GM21367 (cell line): ENCODE measurements at regions not wholly inside any gene's neighbourhood (a gene's known extent, or its start where the extent isn't known, plus 50 kb on each side); places are given as distances from the start of the nearest gene placed in this dataset.
"Not testable (repeated sequence)": the region's sequence is repeated elsewhere in the genome, so short reads cannot be mapped to it uniquely, and the experiment has no call there.

Experiments
- ATAC-seq: cut with Tn5 transposase; IDR thresholded peaks from one replicate; pipeline ENCODE4 v1.9.1; 2021; ENCODE audit not compliant: unreplicated experiment

DNA sequence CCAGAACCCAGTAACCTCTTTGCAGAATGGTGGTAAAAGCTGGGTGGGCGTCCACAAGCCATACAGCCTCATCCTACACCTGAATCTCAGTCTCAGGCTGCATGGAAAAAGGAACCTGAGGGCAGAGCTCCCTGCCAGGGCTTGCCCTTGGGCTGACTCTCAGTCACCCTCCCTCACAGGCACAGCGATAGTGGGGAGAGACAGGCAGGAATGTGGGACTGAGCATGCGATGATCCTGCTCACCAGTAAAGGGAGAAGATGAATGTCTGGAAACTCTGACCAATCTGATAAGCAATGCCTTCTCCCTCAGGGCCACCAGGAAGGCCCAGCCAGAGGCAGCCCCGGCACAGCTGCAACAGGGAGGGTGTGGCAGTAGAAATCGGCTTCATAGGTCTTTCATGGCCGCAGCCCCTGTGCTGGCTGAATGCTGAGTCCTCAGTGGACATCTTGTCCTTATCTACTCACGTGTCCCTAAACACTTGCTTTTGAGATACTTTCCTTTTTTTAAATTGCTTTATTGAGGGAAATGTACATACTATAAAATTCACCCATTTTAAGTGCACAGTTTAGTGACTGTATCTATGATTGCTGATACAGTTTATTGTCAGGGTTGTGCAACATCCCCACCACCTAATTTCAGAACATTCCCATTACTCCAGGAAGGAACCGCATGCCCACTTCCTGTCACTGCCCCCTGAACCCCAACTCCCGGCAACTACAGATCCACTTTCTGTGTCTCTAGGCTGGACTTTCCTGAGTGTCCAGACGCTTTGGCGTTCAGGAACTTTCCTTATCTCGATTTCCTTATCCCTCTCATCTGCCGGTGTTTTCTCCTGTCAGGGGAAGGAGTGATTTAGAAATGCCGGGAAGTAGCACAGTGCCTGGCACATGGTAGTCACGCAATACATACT is 258.1 kb downstream of the PCNX1 start:
- no peak for ATAC-seq

DNA sequence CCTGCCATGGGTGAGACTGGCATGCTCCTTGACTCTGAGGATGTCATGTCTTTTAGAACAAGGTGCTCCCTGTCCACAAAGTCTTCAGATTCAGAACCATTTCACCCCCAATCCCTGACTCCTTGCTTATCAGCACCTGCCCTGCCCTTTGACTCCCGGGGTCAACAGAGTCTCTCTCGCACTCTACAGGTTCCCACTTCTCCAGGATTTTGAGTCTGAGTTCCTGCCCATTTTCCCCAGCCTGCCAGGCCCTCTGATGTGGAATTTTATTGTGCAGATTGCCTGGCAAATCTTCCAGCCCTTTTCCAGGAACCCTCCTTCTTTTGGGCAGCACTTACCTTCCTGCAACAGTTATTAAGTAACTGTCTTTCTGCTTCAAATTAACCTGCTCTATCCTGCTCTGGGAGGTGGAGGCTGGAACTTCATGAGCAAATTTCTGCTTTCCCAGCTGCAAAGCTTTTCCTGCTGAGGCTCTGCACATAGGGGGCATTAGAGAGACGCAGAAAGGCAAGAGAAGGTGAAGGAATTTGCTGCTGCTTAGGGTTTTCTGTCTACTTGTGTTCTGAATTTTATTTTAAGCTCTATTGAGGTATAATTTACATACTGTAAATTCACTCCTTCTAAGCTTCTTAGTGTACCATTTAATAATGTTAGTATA is 259.1 kb downstream of the PCNX1 start:
- ATAC-seq: no peak

DNA sequence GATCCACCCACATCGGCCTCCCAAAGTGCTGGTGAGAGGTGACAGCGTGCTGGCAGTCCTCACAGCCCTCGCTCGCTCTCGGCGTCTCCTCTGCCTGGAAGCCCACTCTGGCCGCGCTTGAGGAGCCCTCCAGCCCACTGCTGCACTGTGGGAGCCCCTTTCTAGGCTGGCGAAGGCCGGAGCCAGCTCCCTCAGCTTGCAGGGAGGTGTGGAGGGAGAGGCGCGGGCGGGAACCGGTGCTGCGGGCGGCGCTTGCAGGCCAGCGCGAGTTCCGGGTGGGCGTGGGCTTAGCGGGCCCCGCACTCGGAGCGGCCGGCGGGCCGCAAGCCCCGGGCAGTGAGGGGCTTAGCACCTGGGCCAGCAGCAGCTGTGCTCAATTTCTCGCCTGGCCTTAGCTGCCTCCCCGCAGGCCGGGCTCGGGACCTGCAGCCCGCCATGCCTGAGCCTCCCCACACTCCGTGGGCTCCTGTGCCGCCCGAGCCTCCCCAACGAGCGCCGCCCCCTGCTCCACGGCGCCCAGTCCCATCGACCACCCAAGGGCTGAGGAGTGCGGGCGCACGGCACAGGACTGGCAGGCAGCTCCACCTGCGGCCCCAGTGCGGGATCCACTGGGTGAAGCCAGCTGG is 260.2 kb downstream of the PCNX1 start:
- not testable (repeated sequence) for ATAC-seq

DNA sequence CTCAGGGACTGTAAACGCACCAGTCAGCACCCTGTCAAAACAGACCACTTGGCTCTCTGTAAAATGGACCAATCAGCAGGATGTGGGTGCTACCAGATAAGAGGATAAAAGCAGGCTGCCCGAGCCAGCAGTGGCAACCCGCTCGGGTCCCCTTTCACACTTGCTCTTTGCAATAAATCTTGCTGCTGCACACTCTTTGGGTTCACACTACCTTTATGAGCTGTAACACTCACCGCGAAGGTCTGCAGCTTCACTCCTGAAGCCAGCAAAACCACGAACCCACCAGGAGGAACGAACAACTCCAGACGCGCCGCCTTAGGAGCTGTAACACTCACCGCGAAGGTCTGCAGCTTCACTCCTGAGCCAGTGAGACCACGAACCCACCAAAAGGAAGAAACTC is 260.9 kb downstream of the PCNX1 start:
- ATAC-seq: not testable (repeated sequence)

DNA sequence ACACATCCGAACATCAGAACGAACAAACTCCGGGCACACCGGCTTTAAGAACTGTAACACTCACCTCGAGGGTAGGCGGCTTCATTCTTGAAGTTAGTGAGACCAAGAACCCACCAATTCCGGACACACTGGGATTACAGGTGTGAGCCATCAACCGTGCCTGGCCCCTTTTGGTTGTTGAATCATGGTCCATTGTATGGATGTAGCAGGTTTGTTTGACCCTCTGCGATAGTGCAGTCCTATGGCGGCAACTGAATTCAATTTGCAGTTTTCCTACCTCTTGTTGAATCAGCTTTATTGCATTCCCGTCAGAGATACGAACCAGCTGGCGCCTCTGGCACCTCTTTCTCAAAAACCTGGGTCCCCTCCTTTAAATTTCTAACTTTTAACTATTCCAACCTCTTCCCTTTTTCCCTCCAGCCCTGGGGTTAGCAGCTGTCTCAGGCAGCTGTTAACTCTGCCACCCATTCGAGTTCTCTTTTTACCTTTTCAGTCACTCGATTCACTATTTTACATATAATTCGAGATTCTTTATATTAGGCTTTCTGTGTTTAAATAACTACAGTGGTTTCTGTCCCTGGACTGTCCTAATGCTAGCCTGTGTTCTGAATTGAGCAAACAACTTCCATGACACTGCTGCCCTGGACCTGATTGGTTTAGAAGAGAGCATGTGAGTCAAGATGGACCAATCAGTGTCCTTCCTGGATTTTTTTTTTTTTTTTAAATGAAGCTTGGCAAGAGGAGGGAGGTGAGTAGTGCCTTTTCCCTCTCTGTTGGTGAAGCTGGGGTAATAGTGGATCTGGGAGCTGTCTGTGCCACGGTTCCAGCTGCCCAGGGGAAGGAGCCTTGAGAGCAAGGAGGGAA is 261.5 kb downstream of the PCNX1 start:
- ATAC-seq: no peak

DNA sequence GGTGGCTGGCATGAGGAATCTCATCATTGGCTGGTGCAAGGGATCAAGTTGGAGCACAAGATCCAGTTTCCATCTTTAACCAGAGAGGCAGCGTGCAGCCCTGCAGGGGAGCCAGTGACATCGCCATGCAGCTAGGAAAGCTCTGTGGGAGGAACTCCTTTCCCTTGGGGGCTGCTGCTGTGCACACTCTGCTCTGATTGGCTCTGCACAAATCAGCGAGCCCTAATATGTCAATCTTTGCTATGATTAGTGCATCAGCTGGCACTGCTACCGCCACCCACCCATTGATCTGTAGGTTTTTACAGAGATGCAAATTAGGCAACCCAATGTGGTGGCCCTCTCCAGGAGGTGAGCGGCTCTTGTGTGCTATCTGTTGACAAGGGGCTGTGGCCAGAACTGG is 262.6 kb downstream of the PCNX1 start:
- no peak for ATAC-seq

DNA sequence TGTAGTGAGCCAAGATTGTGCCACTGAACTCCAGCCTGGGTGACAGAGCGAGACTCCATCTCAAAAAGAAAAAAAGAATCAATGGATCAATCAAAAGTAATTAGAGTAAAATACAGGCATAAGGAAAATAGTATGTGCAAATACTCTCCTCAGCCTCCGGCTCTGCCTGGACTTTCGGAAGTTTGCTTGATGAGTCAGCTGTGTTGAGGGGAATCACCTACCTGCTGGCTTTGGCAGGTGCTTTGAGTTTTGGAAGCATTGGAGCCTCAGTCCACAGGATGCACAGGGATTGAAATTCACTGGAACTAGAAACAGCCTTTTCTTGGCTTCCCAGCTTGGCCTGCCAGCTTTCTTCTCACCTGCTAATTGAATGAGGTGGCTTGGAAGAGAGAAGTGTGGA is 268.2 kb downstream of the PCNX1 start:
- no peak for ATAC-seq

DNA sequence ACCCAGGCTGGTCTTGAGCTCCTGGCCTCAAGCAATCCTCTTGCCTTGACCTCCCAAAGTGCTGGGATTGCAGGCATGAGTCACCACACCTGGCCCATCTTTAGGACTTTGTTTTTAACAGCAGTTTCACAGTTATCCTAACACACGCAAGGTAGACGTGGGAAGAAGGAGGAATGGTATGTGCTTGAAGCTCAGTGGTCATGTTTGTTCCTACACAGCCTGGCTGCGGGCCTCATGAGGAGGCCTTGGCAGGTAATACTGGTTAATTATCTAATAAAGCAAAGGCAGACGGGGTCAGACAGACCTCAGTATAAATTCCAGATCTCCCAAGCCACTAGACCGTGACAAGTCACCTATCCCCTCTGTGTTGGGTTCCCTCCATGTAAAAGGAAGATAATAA is 271.8 kb downstream of the PCNX1 start:
- no peak for ATAC-seq

DNA sequence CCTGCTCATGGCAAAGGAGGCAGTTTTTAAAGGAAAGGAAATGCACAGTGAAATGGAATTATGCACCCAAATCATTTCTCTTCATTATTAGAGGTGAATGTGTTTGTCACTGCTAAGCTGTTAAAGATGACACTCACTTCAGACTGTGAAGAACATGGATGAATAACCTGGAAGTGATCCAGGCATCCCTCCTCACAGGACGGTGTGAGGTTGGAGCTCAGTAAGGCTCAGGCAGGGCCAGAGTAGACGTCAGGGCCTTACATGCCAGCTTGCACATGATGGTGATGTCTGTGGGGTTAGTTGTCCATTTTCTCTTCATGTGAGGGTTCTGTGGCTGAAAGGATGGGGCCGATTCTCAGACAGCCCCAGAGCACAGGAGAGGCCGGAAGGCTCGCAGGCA is 273.1 kb downstream of the PCNX1 start:
- ATAC-seq: no peak

DNA sequence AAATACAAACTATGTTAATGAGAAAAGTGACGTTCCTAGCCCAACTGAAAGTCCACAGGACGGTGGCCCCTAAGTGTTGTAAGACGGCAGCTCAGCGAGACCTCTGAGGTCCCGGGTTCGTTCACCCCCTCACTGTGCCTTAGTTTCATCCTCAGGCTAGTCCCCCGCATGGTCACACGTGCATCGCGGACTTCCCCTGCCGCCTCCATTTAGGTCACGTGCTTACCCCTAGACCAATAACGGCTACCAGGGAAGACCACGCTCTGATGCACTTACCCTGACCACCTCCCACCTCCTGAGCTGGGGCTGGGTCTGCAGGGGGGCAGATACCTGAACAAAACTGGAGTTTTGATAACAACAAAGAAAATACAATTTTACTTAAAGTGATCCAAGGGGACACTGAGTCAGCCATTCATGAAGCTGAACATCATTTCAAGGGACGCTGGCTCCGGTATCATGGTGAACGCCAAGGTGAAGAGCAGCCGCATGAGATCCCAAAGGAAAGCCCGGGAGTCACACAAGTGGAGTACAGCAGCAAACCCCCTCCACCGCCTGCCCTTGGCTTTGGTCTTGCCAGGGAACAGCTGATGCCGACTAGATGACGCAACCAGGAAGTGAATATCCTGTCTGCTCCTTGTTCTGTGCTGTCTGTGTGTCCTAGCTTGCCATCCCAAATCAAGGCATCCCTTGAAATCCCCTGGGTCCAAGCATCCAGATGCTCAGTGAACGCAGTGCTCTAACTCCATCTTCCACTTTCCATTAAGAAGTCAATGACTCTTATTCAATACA is 274.1 kb downstream of the PCNX1 start:
- no peak for ATAC-seq

DNA sequence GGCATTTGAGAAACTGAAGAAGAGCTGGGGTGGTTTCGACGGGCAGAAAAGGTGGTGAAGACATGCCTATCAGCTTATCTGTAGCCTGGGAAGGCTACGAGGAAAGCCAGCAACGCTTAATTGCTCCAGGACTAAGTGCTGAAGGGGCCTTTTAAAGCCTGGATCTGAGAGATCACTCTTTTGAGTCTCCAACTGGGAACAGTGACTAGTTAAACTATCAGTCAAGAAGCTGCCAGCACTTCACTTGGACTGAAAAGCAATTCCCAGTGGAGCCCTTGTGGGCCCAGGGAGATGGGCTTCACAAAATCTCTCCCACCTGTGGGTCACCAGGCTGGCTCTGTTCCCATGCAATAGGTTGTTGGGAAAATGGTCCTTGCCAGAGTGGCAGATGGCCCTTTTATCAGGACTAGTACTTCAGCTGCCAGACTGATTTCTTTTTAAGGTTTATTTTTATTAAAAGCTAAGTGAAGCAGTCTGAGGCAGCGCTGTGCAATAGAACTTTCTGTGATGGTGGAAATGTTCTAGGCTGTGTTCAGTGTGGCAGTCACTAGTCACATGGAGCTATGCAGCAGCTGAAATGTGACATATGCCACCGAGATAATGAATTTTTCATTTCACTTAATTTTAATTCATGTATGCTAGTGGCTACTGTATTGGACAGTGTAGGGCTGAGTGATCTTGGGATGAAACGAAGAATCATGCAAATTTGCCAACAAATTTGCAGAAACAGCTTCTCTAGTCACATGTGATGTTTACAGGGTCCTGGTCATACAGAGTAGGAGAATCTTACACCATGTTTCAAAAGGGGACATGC is 276.8 kb downstream of the PCNX1 start:
- ATAC-seq: no peak

DNA sequence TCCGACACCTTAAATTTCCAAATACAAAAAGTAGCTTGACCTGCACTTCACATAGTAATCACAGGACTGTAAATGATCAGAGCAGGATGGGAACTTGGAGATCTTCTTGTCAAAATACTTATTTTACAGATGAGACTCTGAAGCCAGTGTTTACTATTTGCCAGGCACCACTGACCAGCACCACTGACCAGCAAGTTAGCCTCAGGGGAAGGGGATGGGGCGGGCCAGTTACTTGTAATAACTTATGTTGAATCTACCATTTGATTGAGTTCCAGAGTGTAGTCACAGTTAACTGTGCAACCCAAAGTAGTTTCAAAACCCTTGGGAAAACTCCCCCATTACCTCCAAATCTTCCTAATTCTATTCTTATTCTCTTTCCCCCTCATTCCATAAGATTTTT is 278.4 kb downstream of the PCNX1 start:
- ATAC-seq: no peak

DNA sequence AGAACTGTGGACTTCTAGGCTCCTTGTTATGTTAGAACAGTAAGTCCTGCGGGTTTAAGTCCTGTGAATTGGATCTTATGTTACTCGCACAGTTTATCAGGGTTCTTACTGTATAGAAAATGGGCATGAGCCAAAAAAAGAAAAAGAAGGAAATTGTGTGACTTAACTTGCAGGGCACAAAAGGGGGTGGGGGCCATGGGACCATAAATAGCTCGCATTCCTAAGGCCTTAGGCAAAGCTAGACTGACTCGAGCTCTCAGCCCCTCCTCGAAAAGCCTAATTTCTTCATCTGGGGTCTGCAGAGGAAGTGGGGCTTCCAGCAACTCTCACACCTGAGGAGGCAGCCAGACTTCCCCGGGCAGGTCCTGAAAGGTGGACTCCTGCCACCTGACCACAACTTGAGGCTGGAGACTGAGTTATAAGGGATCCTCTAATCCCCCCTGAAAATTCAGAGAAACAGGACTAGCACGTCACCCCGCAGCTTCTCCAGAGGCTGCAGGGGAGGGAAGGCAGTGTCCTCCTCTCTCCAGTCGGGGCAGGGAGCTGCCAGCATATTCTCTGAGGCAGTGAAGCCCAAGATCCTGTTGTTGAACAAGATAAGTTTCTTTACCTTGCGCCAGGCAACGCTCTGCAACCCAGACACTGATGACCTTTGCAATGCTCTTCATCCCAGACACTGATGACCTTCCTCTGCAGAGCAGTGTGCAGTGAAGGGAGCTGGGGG is 280.5 kb downstream of the PCNX1 start:
- no peak for ATAC-seq

DNA sequence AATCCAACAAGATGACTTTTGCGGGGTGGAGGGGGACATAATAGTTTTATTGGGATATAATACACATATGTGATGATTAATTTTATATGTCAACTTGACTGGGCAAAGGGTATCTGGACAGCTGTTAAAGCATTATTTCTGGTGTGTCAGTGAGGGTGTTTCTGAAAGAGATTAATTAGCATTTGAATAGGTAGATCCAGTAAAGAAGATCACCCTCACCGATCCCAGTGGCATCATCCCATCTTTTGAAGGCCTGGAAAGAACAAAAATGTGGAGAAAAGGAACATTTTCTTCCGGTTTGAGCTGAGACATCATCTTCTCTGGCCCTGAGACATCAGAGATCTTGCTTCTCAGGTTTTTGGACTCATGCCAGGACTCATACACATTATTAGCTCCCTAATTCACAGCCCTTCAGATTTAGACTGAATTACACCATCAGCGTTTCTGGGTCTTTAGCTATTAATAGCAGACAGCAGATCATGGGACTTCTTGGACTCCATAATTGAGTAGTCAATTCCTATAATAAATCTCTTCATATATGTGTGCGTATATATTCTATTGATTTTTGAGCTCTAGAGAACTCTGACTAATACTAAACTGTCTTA is 283.6 kb downstream of the PCNX1 start:
- ATAC-seq: no peak

DNA sequence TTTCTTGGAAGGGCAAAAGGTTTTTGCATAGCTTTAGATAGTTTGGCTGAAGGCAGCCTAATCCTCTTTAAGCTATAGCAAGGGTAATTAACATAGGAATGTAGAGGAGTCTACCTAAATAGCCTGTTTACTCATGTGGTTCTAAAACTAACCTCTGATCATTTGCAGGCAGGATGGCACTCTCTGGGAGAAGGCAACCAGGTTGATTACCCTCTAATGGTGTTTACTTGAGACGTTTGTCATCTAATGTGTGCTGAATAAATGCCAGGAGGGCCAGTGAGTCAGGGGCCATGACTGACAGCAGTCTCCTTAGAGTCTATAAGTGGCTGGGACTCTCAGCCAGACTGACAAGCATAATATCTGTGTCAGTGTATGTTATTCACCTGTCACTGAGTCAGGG is 286.4 kb downstream of the PCNX1 start:
- no peak for ATAC-seq

DNA sequence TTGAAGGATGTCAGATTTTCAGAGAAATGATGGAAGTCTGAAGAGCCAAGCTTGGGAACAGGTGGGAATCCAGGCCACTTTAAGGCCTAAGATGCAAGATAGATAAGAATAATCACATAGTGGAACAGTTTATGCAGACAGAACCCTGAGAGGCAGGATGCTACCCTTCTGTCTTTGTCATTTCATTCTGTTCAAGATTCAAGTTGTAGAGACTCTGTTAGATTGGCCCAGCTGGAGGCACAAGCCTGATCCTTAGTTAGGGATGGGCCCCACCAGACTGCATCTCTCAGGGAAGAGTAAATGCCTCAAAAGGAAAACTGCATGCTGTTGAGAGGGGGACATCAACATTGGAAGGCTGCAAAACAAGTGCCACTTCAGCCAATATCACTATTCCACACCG is 287.0 kb downstream of the PCNX1 start:
- ATAC-seq: no peak

DNA sequence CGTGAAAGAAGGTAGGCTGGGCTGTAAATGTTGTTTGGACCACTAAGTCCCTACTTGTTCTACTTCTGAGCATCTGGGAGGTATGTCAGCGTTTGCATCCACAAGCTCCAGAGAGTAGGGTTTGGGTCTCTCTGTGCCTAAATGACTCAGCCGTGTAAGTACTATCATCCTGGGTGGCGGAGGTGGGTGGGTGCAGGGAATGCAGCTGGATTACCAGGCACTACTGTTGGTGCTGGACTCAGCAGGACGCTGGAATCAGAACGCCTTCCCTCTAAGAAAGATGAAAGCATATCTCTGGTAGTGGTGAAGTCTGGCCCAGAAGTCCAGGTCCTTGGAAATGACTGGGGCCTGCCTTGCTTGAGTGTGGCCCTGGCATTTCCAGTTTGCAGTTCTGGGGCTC is 289.7 kb downstream of the PCNX1 start:
- ATAC-seq: no peak

DNA sequence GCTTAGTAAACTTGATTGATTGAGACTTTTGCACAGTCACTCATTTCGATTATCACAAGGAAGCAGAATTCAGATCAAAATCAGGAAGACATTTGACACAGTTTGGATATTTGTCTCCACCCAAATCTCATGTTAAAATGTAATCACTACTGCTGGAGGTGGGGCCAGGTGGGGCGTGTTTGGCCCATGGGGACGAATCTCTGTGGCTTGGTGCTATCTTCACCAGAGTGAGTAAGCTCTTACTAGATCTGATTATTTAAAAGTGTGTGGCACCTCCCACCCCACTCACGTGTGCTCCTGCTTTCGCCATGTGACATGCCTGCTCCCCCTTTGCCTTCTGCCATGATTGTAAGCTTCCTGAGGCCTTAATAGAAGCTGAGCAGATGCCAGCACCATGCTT is 291.4 kb downstream of the PCNX1 start:
- ATAC-seq: no peak
